ENCODE measurements at regions not wholly inside any gene's neighbourhood (a gene's known extent, or its start where the extent isn't known, plus 50 kb on each side); places are given as distances from the start of the nearest gene placed in this dataset.

DNA sequence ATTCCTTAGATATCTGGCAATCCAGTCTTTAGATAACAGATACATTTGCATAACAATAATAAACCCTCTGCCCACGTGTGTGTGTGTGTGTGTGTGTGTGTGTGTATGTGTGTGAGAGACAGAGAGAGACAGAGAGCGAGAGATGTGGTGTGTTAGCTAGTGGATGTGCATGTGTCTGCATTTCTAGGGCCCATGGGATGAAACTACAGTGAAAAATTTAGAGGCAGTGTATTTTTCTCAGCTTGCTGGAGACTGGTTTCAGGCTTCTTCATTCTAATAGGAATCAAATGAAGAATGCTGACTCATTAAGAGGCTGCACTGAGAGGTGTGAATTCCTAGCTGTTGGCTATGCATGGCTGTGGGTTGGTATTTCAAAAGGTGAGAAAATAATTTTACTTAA, 303.2 kb downstream of the LMX1A start:
- no peaks in the 10 kb centered on the region for H3K4me1 ChIP-seq (ENCODE audit: control insufficient read depth, insufficient read depth, low read length)
- H3K23ac ChIP-seq (ENCODE audit: low read depth, low read length) = no peak overlapping the region
- H4K20me1 ChIP-seq (ENCODE audit: insufficient read depth, low read length) = no peaks in the 10 kb centered on the region
- no peak overlapping the region for H2AK5ac ChIP-seq (ENCODE audit: low read depth, low read length)
- dilution Hi-C loops (cut with HindIII; ENCODE audit: low sequenced_read_pairs, unreplicated experiment) (no loop called here), intact Hi-C loops (cut with micrococcal nuclease) (no loop called here), in situ Hi-C loops (cut with MboI; ENCODE audit: low sequenced_read_pairs) (loop anchor here (25.0 kb wide), 2 partner anchors 1516 to 1641 kb away; no protein-coding TSS in a partner anchor)
- no peak overlapping the region for H3K4ac ChIP-seq (ENCODE audit: low read depth, low read length)
- no peak overlapping the region for H2BK120ac ChIP-seq (ENCODE audit: low read depth, low read length)
- no peaks in the 10 kb centered on the region for H3K9me3 ChIP-seq (ENCODE audit: control insufficient read depth, insufficient read depth, low read length)
- H4K91ac ChIP-seq (ENCODE audit: insufficient read depth, low read depth, low read length) = no peak overlapping the region
- H3K79me1 ChIP-seq (ENCODE audit: low read depth in 1 of 2, low read length in 2 of 2) = no peaks in the 10 kb centered on the region
- BruUV-seq (replicated peaks) = no TSS peak
- CTCF ChIA-PET = interaction anchor here (0.8 kb wide), 1 partner anchor 11 kb away, joined by 3 read pairs; no protein-coding TSS in a partner anchor
- no peaks in the 10 kb centered on the region for H3K27me3 ChIP-seq (ENCODE audit: control insufficient read depth, insufficient read depth, low read length)
- no peak overlapping the region for H3K4me3 ChIP-seq (ENCODE audit: insufficient read depth, low read depth, low read length)
- H4K5ac ChIP-seq (ENCODE audit: low read depth, low read length) = no peak overlapping the region
- no peak overlapping the region for H3K14ac ChIP-seq (replicated peaks; ENCODE audit: low read depth, low read length)
- H3K9me1 ChIP-seq (ENCODE audit: insufficient read depth, low read length) = no peaks in the 10 kb centered on the region
- no peak overlapping the region for H2AFZ ChIP-seq (replicated peaks; ENCODE audit: low read length, poor library complexity)
- H2BK15ac ChIP-seq (ENCODE audit: low read depth, low read length) = no peak overlapping the region
- H2BK20ac ChIP-seq (ENCODE audit: low read depth, low read length) = no peak overlapping the region
- no peak overlapping the region for H3K56ac ChIP-seq (ENCODE audit: extremely low read depth, insufficient read depth, low read length)
- no peaks in the 10 kb centered on the region for H3K36me3 ChIP-seq (ENCODE audit: control insufficient read depth, insufficient read depth, low read length)
- H4K8ac ChIP-seq (ENCODE audit: low read depth in 2 of 2, low read length in 2 of 2) = no peak overlapping the region
- no peak overlapping the region for H3K4me2 ChIP-seq (ENCODE audit: low read depth, low read length)
- POLR2A ChIA-PET (ENCODE audit: unreplicated experiment) = no interaction called here
- no peak overlapping the region for H3K27ac ChIP-seq (ENCODE audit: insufficient read depth, low read length)
- no peak overlapping the region for H2BK5ac ChIP-seq (ENCODE audit: low read depth, low read length, poor library complexity, severe bottlenecking)
- DNase-seq (no peak), ATAC-seq (ENCODE audit: low read depth) (no peak)
- no peak overlapping the region for H3K9ac ChIP-seq (ENCODE audit: low read depth, low read length)
- H2AK9ac ChIP-seq (replicated peaks; ENCODE audit: low read depth, low read length, poor library complexity) = no peak overlapping the region
- H3K18ac ChIP-seq (ENCODE audit: low read depth, low read length) = no peak overlapping the region
- WGBS, 2 experiments (ENCODE audit: extremely low coverage in 2 of 2, insufficient read length in 1 of 2) = no CpG with 5 or more reads among the region's 2 CpGs
- TF ChIP-seq RAD21 (IDR thresholded peaks at IDR 0.05; ENCODE audit: low read length) = no peak
- TF ChIP-seq FOS (IDR thresholded peaks at IDR 0.05; ENCODE audit: low read depth, low read length) = no peak
- no peak for TF ChIP-seq RCOR1 (IDR thresholded peaks at IDR 0.05; ENCODE audit: insufficient replicate concordance, low read length)
- TF ChIP-seq CHD1 (IDR thresholded peaks at IDR 0.05; ENCODE audit: low read depth, low read length) = no peak
- TF ChIP-seq POLR2A (IDR thresholded peaks at IDR 0.05; ENCODE audit: low read depth, low read length) = no peak
- TF ChIP-seq, protein P1, sequence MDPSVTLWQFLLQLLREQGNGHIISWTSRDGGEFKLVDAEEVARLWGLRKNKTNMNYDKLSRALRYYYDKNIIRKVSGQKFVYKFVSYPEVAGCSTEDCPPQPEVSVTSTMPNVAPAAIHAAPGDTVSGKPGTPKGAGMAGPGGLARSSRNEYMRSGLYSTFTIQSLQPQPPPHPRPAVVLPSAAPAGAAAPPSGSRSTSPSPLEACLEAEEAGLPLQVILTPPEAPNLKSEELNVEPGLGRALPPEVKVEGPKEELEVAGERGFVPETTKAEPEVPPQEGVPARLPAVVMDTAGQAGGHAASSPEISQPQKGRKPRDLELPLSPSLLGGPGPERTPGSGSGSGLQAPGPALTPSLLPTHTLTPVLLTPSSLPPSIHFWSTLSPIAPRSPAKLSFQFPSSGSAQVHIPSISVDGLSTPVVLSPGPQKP (IDR thresholded peaks at IDR 0.05; ENCODE audit: borderline replicate concordance, low read depth, low read length) = no peak
- no peak for TF ChIP-seq MAZ (IDR thresholded peaks at IDR 0.05; ENCODE audit: borderline replicate concordance, low read depth, low read length)
- TF ChIP-seq, protein P2, sequence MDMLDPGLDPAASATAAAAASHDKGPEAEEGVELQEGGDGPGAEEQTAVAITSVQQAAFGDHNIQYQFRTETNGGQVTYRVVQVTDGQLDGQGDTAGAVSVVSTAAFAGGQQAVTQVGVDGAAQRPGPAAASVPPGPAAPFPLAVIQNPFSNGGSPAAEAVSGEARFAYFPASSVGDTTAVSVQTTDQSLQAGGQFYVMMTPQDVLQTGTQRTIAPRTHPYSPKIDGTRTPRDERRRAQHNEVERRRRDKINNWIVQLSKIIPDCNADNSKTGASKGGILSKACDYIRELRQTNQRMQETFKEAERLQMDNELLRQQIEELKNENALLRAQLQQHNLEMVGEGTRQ (IDR thresholded peaks at IDR 0.05; ENCODE audit: low read depth, low read length) = no peak
- TF ChIP-seq RFX5 (IDR thresholded peaks at IDR 0.05; ENCODE audit: low read depth, low read length) = no peak
- no peak for TF ChIP-seq NFE2L2 (IDR thresholded peaks at IDR 0.05; ENCODE audit: low read depth, low read length)
- TF ChIP-seq SMC3 (IDR thresholded peaks at IDR 0.05; ENCODE audit: low read depth, low read length) = no peak
- no peak for TF ChIP-seq BHLHE40 (IDR thresholded peaks at IDR 0.05; ENCODE audit: low read depth, low read length)
- TF ChIP-seq MXI1 (IDR thresholded peaks at IDR 0.05; ENCODE audit: borderline replicate concordance, low read depth, low read length) = no peak
- TF ChIP-seq, protein P3, sequence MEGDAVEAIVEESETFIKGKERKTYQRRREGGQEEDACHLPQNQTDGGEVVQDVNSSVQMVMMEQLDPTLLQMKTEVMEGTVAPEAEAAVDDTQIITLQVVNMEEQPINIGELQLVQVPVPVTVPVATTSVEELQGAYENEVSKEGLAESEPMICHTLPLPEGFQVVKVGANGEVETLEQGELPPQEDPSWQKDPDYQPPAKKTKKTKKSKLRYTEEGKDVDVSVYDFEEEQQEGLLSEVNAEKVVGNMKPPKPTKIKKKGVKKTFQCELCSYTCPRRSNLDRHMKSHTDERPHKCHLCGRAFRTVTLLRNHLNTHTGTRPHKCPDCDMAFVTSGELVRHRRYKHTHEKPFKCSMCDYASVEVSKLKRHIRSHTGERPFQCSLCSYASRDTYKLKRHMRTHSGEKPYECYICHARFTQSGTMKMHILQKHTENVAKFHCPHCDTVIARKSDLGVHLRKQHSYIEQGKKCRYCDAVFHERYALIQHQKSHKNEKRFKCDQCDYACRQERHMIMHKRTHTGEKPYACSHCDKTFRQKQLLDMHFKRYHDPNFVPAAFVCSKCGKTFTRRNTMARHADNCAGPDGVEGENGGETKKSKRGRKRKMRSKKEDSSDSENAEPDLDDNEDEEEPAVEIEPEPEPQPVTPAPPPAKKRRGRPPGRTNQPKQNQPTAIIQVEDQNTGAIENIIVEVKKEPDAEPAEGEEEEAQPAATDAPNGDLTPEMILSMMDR (conservative IDR thresholded peaks at IDR 0.05; ENCODE audit: low read depth, low read length) = no peak

Data from IMR-90 (cell line).